Natural killer cell (primary cell): ENCODE measurements at regions not wholly inside any gene's neighbourhood (a gene's known extent, or its start where the extent isn't known, plus 50 kb on each side); places are given as distances from the start of the nearest gene placed in this dataset.

Source experiments
- ATAC-seq, 3 donors: fragments of 150-1000 bp in 2 of 3; fragments of 200-7000 bp in 1 of 3; cut with Tn5 transposase; 1 replicate in 1 of 3; 2 replicates in 2 of 3; pipeline ENCODE4 v1.10.0; 2021; ENCODE audit warnings: mild to moderate bottlenecking in 2 of 3, moderate library complexity in 2 of 3
- DNase-seq, 2 donors: peaks; one replicate each; pipeline versions ENCODE4 v3.0.0 to v3.0.0-alpha.2; 2013 to 2021; ENCODE audit warnings: mixed read lengths in 1 of 2
- H3K27ac ChIP-seq: one replicate; pipeline ENCODE4 v1.5.1; 2013; ENCODE audit warnings: mild to moderate bottlenecking, low read length
- H3K27me3 ChIP-seq: one replicate; pipeline ENCODE4 v1.6.1; 2013; ENCODE audit warnings: low read length; ENCODE audit not compliant: control insufficient read depth, insufficient read depth
- H3K36me3 ChIP-seq: one replicate; pipeline ENCODE4 v1.6.1; 2013; ENCODE audit warnings: low read length; ENCODE audit not compliant: control insufficient read depth, insufficient read depth
- H3K4me1 ChIP-seq: one replicate; pipeline ENCODE4 v1.6.1; 2013; ENCODE audit warnings: low read length; ENCODE audit not compliant: control insufficient read depth, insufficient read depth
- H3K4me3 ChIP-seq: one replicate; pipeline ENCODE4 v1.5.1; 2013; ENCODE audit warnings: low read length
- H3K9me3 ChIP-seq: one replicate; pipeline ENCODE4 v1.6.1; 2013; ENCODE audit warnings: low read length; ENCODE audit not compliant: control insufficient read depth, insufficient read depth
- H3K27ac Mint-ChIP-seq, 2 donors: one replicate each; pipeline ENCODE4 v1.8.0; 2022; ENCODE audit warnings: mild to moderate bottlenecking in 2 of 2, mixed read lengths in 2 of 2, moderate library complexity in 1 of 2
- H3K27me3 Mint-ChIP-seq, 2 donors: one replicate each; pipeline ENCODE4 v1.8.0; 2022; ENCODE audit warnings: low read depth in 2 of 2, mixed read lengths in 2 of 2
- H3K36me3 Mint-ChIP-seq: one replicate; pipeline ENCODE4 v1.8.0; 2022; ENCODE audit warnings: mixed read lengths
- H3K4me1 Mint-ChIP-seq, 2 donors: one replicate each; pipeline ENCODE4 v1.8.0; 2022; ENCODE audit warnings: mixed read lengths in 2 of 2
- H3K4me3 Mint-ChIP-seq: one replicate; pipeline ENCODE4 v1.8.0; 2022; ENCODE audit warnings: mild to moderate bottlenecking, moderate library complexity, mixed read lengths
- H3K9me3 Mint-ChIP-seq, 2 donors: one replicate each; pipeline ENCODE4 v1.8.0; 2022; ENCODE audit warnings: mixed read lengths in 2 of 2
- WGBS: methylation state at CpG from one replicate; pipeline ENCODE4 v1.1.7; 2013; ENCODE audit warnings: missing lambda C conversion rate; ENCODE audit not compliant: insufficient coverage; 5-methylcytosine and 5-hydroxymethylcytosine counted together
- intact Hi-C: fragments of 100-400 bp; cut with micrococcal nuclease; formaldehyde crosslinking; loops from one replicate; pipeline ENCODE4 v1.14.2; 2022
- TF ChIP-seq, protein P1 (sequence below): fragments of 200-600 bp; IDR thresholded peaks from one replicate; pipeline ENCODE4 v1.8.0; 2022; ENCODE audit warnings: antibody characterized with exemption

DNA sequence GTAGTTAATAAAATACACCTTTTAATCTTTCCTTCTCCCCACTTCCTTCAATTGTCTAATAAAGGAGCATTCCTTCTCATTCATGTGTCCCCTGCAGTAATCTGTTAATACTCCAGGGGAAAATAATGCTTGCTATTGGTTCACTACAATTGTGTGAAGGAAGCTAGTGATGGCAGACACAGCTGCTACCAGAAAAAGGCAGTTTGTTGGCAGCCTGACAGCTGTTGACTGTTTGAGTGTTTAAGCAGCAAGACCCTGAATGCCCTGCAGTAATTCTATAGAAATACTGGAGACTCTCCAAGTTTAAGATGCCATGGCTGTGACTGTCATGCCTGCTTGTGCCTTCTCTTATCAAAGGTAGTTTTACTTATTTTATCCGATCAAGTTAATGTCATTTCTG lies 359.5 kb downstream of the C4orf33 start:
- H3K27me3 Mint-ChIP-seq: no peaks in the 10 kb centered on the region
- Histone ChIP-seq H3K9me3 (no peaks in the 10 kb centered on the region), H3K4me1 (no peaks in the 10 kb centered on the region), H3K27me3 (no peaks in the 10 kb centered on the region), H3K36me3 (no peaks in the 10 kb centered on the region), H3K27ac (no peak overlapping the region), H3K4me3 (no peak overlapping the region)
- no peak overlapping the region for H3K27ac Mint-ChIP-seq
- no peak for DNase-seq
- TF ChIP-seq, protein P1, sequence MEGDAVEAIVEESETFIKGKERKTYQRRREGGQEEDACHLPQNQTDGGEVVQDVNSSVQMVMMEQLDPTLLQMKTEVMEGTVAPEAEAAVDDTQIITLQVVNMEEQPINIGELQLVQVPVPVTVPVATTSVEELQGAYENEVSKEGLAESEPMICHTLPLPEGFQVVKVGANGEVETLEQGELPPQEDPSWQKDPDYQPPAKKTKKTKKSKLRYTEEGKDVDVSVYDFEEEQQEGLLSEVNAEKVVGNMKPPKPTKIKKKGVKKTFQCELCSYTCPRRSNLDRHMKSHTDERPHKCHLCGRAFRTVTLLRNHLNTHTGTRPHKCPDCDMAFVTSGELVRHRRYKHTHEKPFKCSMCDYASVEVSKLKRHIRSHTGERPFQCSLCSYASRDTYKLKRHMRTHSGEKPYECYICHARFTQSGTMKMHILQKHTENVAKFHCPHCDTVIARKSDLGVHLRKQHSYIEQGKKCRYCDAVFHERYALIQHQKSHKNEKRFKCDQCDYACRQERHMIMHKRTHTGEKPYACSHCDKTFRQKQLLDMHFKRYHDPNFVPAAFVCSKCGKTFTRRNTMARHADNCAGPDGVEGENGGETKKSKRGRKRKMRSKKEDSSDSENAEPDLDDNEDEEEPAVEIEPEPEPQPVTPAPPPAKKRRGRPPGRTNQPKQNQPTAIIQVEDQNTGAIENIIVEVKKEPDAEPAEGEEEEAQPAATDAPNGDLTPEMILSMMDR: no peak
- no peak overlapping the region for H3K4me3 Mint-ChIP-seq
- peaks cover 5 to 9% of the 10 kb centered on the region in 2 donors for H3K9me3 Mint-ChIP-seq
- no peaks in the 10 kb centered on the region for H3K4me1 Mint-ChIP-seq
- ATAC-seq: no peak
- WGBS: 96% methylated on average over 1 of the region's 1 CpG
- no peaks in the 10 kb centered on the region for H3K36me3 Mint-ChIP-seq
- intact Hi-C loops: no loop called here

DNA sequence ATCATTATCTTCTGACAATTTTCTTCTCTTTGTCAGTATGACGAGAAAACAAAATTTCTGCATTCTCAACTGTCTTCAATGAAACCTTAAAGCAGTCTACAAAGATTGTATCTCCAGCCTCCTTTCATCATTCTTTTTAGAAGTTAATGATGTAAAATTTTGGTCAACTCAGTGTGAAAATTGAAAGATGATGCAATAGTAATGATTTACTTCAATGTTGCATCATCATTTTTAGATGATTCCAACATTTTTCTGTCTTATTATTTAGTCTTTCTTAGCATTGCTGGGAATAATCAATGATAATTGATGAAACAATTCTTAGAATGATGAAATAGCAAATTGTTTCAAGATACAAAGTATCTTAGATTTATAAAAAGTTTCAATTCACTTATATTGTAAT lies 372.7 kb downstream of the C4orf33 start:
- Mint-ChIP-seq H3K27ac (no peak overlapping the region), H3K36me3 (no peaks in the 10 kb centered on the region), H3K9me3 (peaks cover 5 to 16% of the 10 kb centered on the region in 2 donors), H3K27me3 (no peaks in the 10 kb centered on the region), H3K4me1 (no peaks in the 10 kb centered on the region), H3K4me3 (no peak overlapping the region)
- DNase-seq (no peak), ATAC-seq (no peak)
- Histone ChIP-seq H3K27me3 (no peaks in the 10 kb centered on the region), H3K36me3 (no peaks in the 10 kb centered on the region), H3K27ac (no peak overlapping the region), H3K4me1 (no peaks in the 10 kb centered on the region), H3K4me3 (no peak overlapping the region), H3K9me3 (no peaks in the 10 kb centered on the region)
- WGBS: 88% methylated on average over 1 of the region's 1 CpG
- TF ChIP-seq, protein P1: no peak
- intact Hi-C loops: no loop called here

DNA sequence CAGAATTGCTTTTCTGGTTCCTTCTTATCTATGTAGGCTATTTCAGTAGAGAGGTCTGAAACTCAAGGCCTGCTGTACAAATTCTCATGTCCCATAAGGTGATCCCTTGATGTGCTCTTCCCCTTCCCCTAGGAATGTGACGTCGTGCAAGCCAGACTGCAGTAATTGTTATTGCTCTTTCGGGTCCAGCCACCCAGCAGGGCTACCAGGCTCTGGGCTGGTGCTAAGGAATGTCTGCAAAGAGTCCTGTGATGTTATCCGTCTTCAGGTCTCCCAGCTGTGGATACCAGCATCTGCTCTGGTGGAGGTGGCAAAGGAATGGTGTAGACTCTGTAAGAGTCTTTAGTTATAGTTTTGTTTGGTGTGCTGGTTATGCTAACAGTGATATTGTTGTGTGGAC lies 378.7 kb downstream of the C4orf33 start:
- WGBS: 74% methylated on average over 4 of the region's 4 CpGs
- no peak overlapping the region for H3K27ac ChIP-seq
- ATAC-seq (no peak), DNase-seq (no peak)
- peaks cover 16 to 19% of the 10 kb centered on the region in 2 donors for H3K9me3 Mint-ChIP-seq
- no peaks in the 10 kb centered on the region for H3K36me3 Mint-ChIP-seq
- no peaks in the 10 kb centered on the region for H3K27me3 Mint-ChIP-seq
- no peaks in the 10 kb centered on the region for H3K36me3 ChIP-seq
- H3K27me3 ChIP-seq: no peaks in the 10 kb centered on the region
- H3K27ac Mint-ChIP-seq: no peak overlapping the region
- H3K4me3 Mint-ChIP-seq: no peak overlapping the region
- H3K4me1 ChIP-seq: no peaks in the 10 kb centered on the region
- no peak overlapping the region for H3K4me3 ChIP-seq
- H3K4me1 Mint-ChIP-seq: no peaks in the 10 kb centered on the region
- intact Hi-C loops: no loop called here
- TF ChIP-seq, protein P1: no peak
- H3K9me3 ChIP-seq: peaks cover 4% of the 10 kb centered on the region

DNA sequence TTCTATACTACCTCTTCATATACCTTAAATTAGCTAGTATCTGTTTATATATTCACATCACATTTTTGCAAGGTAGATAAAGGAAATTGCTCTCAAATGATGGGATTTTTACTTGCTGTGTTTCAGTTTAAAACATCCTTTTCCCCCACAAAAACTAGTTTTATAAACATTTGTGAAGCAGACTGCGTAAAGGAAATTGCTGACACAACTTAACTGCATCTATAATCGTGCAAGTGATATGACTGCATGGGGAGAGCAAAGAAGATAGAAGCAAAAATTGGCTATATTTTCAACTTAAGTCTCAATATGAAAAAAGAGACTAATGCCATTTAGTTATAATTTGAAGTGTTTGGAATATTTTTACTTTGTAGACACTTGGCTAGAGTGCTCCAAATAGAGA lies 385.2 kb downstream of the C4orf33 start:
- H3K27me3 Mint-ChIP-seq: no peaks in the 10 kb centered on the region
- peaks cover 7% of the 10 kb centered on the region in 2 donors for H3K9me3 Mint-ChIP-seq
- no peak for ATAC-seq
- Histone ChIP-seq H3K9me3 (peaks cover 4% of the 10 kb centered on the region), H3K36me3 (no peaks in the 10 kb centered on the region), H3K4me1 (no peaks in the 10 kb centered on the region), H3K27me3 (no peaks in the 10 kb centered on the region), H3K27ac (no peak overlapping the region), H3K4me3 (no peak overlapping the region)
- no peak for DNase-seq
- TF ChIP-seq, protein P1: no peak
- H3K36me3 Mint-ChIP-seq: no peaks in the 10 kb centered on the region
- WGBS: 90% methylated on average over 2 of the region's 2 CpGs
- H3K4me3 Mint-ChIP-seq: no peak overlapping the region
- H3K4me1 Mint-ChIP-seq: no peaks in the 10 kb centered on the region
- no peak overlapping the region for H3K27ac Mint-ChIP-seq
- intact Hi-C loops: no loop called here
